ENCODE measurements at regions not wholly inside any gene's neighbourhood (a gene's known extent, or its start where the extent isn't known, plus 50 kb on each side); places are given as distances from the start of the nearest gene placed in this dataset.

DNA sequence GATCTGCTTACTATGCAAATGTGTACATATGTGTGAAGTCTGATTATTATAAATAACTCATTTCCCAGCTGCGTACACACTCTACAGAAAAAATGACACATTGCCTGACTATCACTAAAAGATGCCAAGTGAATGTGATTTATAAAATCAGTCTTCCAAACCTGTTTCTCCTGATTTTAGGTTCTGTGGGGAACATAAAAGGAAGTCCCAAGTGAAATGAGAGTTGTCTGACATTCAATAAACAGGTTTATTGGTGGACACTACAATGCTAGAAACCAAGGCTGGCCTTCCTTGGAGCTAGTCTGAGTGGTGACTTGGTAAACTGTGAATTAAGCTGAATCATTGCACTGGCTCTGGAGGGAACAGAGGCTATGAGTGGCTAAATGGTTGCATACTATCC, 287.9 kb upstream of the ESRRG start:
- H3K4me1 ChIP-seq (ENCODE audit: control insufficient read depth, insufficient read depth, low read length), result no peaks in the 10 kb centered on the region
- H4K20me1 ChIP-seq (ENCODE audit: insufficient read depth, low read length), result no peaks in the 10 kb centered on the region
- H3K23ac ChIP-seq (ENCODE audit: low read depth, low read length), result no peak overlapping the region
- no peak overlapping the region for H2BK5ac ChIP-seq (ENCODE audit: low read depth, low read length, poor library complexity, severe bottlenecking)
- H3K79me1 ChIP-seq (ENCODE audit: low read depth in 1 of 2, low read length in 2 of 2), result no peaks in the 10 kb centered on the region
- no peak for DNase-seq
- no peak overlapping the region for H3K4me3 ChIP-seq (ENCODE audit: insufficient read depth, low read depth, low read length)
- H2AFZ ChIP-seq (replicated peaks; ENCODE audit: low read length, poor library complexity), result no peak overlapping the region
- no peak overlapping the region for H2BK15ac ChIP-seq (ENCODE audit: low read depth, low read length)
- in situ Hi-C loops (cut with MboI; ENCODE audit: low sequenced_read_pairs), result no loop called here
- dilution Hi-C loops (cut with HindIII; ENCODE audit: low sequenced_read_pairs, unreplicated experiment), result no loop called here
- no peak for ATAC-seq (ENCODE audit: low read depth)
- no peak overlapping the region for H3K4ac ChIP-seq (ENCODE audit: low read depth, low read length)
- H3K18ac ChIP-seq (ENCODE audit: low read depth, low read length), result no peak overlapping the region
- H3K14ac ChIP-seq (replicated peaks; ENCODE audit: low read depth, low read length), result no peak overlapping the region
- no peak overlapping the region for H2BK120ac ChIP-seq (ENCODE audit: low read depth, low read length)
- H3K36me3 ChIP-seq (ENCODE audit: control insufficient read depth, insufficient read depth, low read length), result no peaks in the 10 kb centered on the region
- no peak overlapping the region for H3K27ac ChIP-seq (ENCODE audit: insufficient read depth, low read length)
- H3K27me3 ChIP-seq (ENCODE audit: control insufficient read depth, insufficient read depth, low read length), result no peaks in the 10 kb centered on the region
- no peak for TF ChIP-seq RCOR1 (IDR thresholded peaks at IDR 0.05; ENCODE audit: insufficient replicate concordance, low read length)
- TF ChIP-seq NFE2L2 (IDR thresholded peaks at IDR 0.05; ENCODE audit: low read depth, low read length), result no peak
- TF ChIP-seq MXI1 (IDR thresholded peaks at IDR 0.05; ENCODE audit: borderline replicate concordance, low read depth, low read length), result no peak
- TF ChIP-seq MAFK (IDR thresholded peaks at IDR 0.05; ENCODE audit: low read depth, low read length), result no peak
- no peak for TF ChIP-seq RFX5 (IDR thresholded peaks at IDR 0.05; ENCODE audit: low read depth, low read length)
- TF ChIP-seq, protein P1, sequence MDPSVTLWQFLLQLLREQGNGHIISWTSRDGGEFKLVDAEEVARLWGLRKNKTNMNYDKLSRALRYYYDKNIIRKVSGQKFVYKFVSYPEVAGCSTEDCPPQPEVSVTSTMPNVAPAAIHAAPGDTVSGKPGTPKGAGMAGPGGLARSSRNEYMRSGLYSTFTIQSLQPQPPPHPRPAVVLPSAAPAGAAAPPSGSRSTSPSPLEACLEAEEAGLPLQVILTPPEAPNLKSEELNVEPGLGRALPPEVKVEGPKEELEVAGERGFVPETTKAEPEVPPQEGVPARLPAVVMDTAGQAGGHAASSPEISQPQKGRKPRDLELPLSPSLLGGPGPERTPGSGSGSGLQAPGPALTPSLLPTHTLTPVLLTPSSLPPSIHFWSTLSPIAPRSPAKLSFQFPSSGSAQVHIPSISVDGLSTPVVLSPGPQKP (IDR thresholded peaks at IDR 0.05; ENCODE audit: borderline replicate concordance, low read depth, low read length), result no peak
- no peak for TF ChIP-seq CEBPB (IDR thresholded peaks at IDR 0.05; ENCODE audit: low read depth, low read length)
- TF ChIP-seq BHLHE40 (IDR thresholded peaks at IDR 0.05; ENCODE audit: low read depth, low read length), result no peak
- TF ChIP-seq CHD1 (IDR thresholded peaks at IDR 0.05; ENCODE audit: low read depth, low read length), result no peak
- TF ChIP-seq, protein P2, sequence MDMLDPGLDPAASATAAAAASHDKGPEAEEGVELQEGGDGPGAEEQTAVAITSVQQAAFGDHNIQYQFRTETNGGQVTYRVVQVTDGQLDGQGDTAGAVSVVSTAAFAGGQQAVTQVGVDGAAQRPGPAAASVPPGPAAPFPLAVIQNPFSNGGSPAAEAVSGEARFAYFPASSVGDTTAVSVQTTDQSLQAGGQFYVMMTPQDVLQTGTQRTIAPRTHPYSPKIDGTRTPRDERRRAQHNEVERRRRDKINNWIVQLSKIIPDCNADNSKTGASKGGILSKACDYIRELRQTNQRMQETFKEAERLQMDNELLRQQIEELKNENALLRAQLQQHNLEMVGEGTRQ (IDR thresholded peaks at IDR 0.05; ENCODE audit: low read depth, low read length), result no peak
- no peak for TF ChIP-seq RAD21 (IDR thresholded peaks at IDR 0.05; ENCODE audit: low read length)
- no peak for TF ChIP-seq MAZ (IDR thresholded peaks at IDR 0.05; ENCODE audit: borderline replicate concordance, low read depth, low read length)
- no peak for TF ChIP-seq SMC3 (IDR thresholded peaks at IDR 0.05; ENCODE audit: low read depth, low read length)
- TF ChIP-seq, protein P3, sequence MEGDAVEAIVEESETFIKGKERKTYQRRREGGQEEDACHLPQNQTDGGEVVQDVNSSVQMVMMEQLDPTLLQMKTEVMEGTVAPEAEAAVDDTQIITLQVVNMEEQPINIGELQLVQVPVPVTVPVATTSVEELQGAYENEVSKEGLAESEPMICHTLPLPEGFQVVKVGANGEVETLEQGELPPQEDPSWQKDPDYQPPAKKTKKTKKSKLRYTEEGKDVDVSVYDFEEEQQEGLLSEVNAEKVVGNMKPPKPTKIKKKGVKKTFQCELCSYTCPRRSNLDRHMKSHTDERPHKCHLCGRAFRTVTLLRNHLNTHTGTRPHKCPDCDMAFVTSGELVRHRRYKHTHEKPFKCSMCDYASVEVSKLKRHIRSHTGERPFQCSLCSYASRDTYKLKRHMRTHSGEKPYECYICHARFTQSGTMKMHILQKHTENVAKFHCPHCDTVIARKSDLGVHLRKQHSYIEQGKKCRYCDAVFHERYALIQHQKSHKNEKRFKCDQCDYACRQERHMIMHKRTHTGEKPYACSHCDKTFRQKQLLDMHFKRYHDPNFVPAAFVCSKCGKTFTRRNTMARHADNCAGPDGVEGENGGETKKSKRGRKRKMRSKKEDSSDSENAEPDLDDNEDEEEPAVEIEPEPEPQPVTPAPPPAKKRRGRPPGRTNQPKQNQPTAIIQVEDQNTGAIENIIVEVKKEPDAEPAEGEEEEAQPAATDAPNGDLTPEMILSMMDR (conservative IDR thresholded peaks at IDR 0.05; ENCODE audit: low read depth, low read length), result no peak
- no peak for TF ChIP-seq POLR2A (IDR thresholded peaks at IDR 0.05; ENCODE audit: low read depth, low read length)
- TF ChIP-seq FOS (IDR thresholded peaks at IDR 0.05; ENCODE audit: low read depth, low read length), result no peak
- H4K91ac ChIP-seq (ENCODE audit: insufficient read depth, low read depth, low read length), result no peak overlapping the region
- H3K56ac ChIP-seq (ENCODE audit: extremely low read depth, insufficient read depth, low read length), result no peak overlapping the region
- H3K9me1 ChIP-seq (ENCODE audit: insufficient read depth, low read length), result no peaks in the 10 kb centered on the region
- no peak overlapping the region for H3K9ac ChIP-seq (ENCODE audit: low read depth, low read length)
- CTCF ChIA-PET, result no interaction called here
- POLR2A ChIA-PET (ENCODE audit: unreplicated experiment), result no interaction called here
- intact Hi-C loops (cut with micrococcal nuclease), result no loop called here
- H3K9me3 ChIP-seq (ENCODE audit: control insufficient read depth, insufficient read depth, low read length), result no peaks in the 10 kb centered on the region
- H3K4me2 ChIP-seq (ENCODE audit: low read depth, low read length), result no peak overlapping the region
- no peak overlapping the region for H2AK5ac ChIP-seq (ENCODE audit: low read depth, low read length)
- H2AK9ac ChIP-seq (replicated peaks; ENCODE audit: low read depth, low read length, poor library complexity), result no peak overlapping the region
- no CpG with 5 or more reads among the region's 1 CpG for WGBS, 2 experiments (ENCODE audit: extremely low coverage in 2 of 2, insufficient read length in 1 of 2)
- no peak overlapping the region for H2BK20ac ChIP-seq (ENCODE audit: low read depth, low read length)
- H4K5ac ChIP-seq (ENCODE audit: low read depth, low read length), result no peak overlapping the region
- BruUV-seq (replicated peaks), result no TSS peak
- H4K8ac ChIP-seq (ENCODE audit: low read depth in 2 of 2, low read length in 2 of 2), result no peak overlapping the region

Data from IMR-90 (cell line).